Neural progenitor cell (in vitro differentiated cells): ENCODE measurements at regions not wholly inside any gene's neighbourhood (a gene's known extent, or its start where the extent isn't known, plus 50 kb on each side); places are given as distances from the start of the nearest gene placed in this dataset.

Experiments
- EZH2 ChIP-seq: fragments of 200-600 bp; sonication (generic); IDR thresholded peaks from 2 replicates; pipeline ENCODE4 v1.6.1; 2017; ENCODE audit warnings: antibody characterized with exemption, mild to moderate bottlenecking, moderate library complexity
- EZH2phosphoT487 ChIP-seq: fragments of 200-600 bp; sonication (generic); IDR thresholded peaks from 2 replicates; pipeline ENCODE4 v1.6.1; 2017; ENCODE audit warnings: antibody characterized with exemption
- TF ChIP-seq, protein P1 (sequence below): fragments of 200-600 bp; sonication (generic); IDR thresholded peaks from 2 replicates; pipeline ENCODE4 v1.5.1; 2017; ENCODE audit warnings: antibody characterized with exemption, mild to moderate bottlenecking

DNA sequence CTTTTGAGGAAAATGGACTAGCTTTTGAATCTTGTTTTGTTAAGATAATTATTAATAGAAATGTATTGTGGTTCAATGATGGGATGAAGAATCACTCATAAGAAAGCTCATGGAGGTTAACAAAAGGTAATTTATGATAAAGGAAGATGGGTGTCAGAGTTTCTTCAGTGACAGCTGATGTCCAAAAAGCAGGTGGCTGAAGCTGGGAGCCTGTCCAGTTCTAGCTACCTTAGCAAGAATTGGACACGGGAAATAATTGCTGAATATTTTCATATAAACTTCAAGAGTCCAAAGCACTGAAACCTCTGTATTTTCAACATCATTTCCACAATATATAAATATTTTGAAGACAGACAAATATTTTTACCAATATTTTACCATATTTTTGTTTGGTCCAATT, 1505.8 kb upstream of the SLC39A10 start:
- TF ChIP-seq, protein P1, sequence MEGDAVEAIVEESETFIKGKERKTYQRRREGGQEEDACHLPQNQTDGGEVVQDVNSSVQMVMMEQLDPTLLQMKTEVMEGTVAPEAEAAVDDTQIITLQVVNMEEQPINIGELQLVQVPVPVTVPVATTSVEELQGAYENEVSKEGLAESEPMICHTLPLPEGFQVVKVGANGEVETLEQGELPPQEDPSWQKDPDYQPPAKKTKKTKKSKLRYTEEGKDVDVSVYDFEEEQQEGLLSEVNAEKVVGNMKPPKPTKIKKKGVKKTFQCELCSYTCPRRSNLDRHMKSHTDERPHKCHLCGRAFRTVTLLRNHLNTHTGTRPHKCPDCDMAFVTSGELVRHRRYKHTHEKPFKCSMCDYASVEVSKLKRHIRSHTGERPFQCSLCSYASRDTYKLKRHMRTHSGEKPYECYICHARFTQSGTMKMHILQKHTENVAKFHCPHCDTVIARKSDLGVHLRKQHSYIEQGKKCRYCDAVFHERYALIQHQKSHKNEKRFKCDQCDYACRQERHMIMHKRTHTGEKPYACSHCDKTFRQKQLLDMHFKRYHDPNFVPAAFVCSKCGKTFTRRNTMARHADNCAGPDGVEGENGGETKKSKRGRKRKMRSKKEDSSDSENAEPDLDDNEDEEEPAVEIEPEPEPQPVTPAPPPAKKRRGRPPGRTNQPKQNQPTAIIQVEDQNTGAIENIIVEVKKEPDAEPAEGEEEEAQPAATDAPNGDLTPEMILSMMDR, result no peak
- no peak for TF ChIP-seq EZH2
- no peak for TF ChIP-seq EZH2phosphoT487
